ENCODE measurements at regions not wholly inside any gene's neighbourhood (a gene's known extent, or its start where the extent isn't known, plus 50 kb on each side); places are given as distances from the start of the nearest gene placed in this dataset.

DNA sequence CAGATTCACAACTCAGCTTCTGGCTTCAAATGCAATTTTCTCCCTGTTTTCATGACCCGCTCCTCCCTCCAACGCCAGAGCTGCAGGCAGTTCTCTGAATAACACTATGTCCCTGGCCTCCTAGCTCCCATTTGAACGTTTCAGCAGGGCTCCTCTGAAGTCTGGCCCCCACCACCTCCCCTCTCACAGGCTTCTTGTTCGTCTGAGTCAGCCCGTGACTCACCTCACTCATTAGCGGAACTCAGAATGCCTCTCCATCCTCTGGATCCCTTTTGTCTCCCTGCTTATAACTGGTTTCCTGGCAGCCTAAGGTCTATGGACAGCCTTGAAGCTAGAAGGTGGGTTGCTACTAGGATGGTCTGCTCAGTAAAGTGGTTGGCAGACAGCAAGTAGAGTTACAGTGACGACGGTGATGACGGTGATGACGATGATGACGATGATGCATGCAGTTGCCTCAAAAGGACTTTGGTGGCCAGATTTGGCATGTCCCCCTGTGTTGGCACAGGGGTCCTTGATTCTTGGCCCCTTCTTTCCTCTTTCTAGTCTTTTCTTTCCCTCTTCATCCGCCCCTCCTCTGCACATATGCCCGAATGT is 83.3 kb upstream of the MKLN1 start:
- DNase-seq: no peak
- no peaks in the 10 kb centered on the region for H3K36me3 ChIP-seq (ENCODE audit: control insufficient read depth, insufficient read depth, low read length)
- no peak overlapping the region for H3K27ac Mint-ChIP-seq (ENCODE audit: unreplicated experiment)
- ChIA-PET POLR2A (no interaction called here), CTCF (no interaction called here)
- no peaks in the 10 kb centered on the region for H3K36me3 Mint-ChIP-seq (ENCODE audit: insufficient read depth, unreplicated experiment)
- TF ChIP-seq, protein P1, sequence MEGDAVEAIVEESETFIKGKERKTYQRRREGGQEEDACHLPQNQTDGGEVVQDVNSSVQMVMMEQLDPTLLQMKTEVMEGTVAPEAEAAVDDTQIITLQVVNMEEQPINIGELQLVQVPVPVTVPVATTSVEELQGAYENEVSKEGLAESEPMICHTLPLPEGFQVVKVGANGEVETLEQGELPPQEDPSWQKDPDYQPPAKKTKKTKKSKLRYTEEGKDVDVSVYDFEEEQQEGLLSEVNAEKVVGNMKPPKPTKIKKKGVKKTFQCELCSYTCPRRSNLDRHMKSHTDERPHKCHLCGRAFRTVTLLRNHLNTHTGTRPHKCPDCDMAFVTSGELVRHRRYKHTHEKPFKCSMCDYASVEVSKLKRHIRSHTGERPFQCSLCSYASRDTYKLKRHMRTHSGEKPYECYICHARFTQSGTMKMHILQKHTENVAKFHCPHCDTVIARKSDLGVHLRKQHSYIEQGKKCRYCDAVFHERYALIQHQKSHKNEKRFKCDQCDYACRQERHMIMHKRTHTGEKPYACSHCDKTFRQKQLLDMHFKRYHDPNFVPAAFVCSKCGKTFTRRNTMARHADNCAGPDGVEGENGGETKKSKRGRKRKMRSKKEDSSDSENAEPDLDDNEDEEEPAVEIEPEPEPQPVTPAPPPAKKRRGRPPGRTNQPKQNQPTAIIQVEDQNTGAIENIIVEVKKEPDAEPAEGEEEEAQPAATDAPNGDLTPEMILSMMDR (IDR thresholded peaks at IDR 0.05; ENCODE audit: insufficient read depth in 1 of 2, low read depth in 1 of 2, low read length in 1 of 2, severe bottlenecking in 1 of 2, unreplicated experiment in 1 of 2): no peak
- no peak overlapping the region for H3K4me3 ChIP-seq (ENCODE audit: low read depth, low read length)
- H3K27me3 ChIP-seq (replicated peaks; ENCODE audit: control insufficient read depth, insufficient read depth, low read length): no peaks in the 10 kb centered on the region; the same call in 1 of the 2 replicates
- no peaks in the 10 kb centered on the region for H3K9me3 Mint-ChIP-seq (ENCODE audit: unreplicated experiment)
- no peak overlapping the region for H3K4me3 Mint-ChIP-seq (ENCODE audit: unreplicated experiment)
- H3K4me1 Mint-ChIP-seq (ENCODE audit: low read depth, unreplicated experiment): no peaks in the 10 kb centered on the region
- no peaks in the 10 kb centered on the region for H3K4me1 ChIP-seq
- BruUV-seq (replicated peaks): no TSS peak
- intact Hi-C loops (cut with micrococcal nuclease; ENCODE audit: unreplicated experiment): no loop called here
- H3K9me3 ChIP-seq: no peaks in the 10 kb centered on the region
- H3K27me3 Mint-ChIP-seq (ENCODE audit: insufficient read depth, unreplicated experiment): peaks cover under 1% of the 10 kb centered on the region

DNA sequence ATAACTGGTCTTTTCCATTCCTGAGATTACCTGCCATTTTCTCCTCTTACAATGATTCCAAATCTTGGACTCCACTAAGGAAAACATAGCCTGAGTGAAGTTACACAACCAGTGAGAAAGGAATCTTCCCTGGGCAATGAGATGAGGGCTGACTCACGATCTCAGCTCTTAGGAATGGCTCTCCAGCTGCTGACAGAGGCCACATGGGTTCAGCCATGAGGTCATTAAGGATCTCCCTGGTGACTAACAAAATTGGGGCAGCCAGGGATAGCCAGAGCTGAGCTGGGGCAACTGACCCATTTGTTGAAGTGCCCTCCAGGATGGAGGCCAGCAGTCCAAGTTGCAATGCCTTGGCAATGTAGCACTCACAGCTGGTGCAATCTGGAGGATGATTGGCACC is 78.7 kb upstream of the MKLN1 start:
- H3K27me3 ChIP-seq (replicated peaks; ENCODE audit: control insufficient read depth, insufficient read depth, low read length): peaks cover 1% of the 10 kb centered on the region; the same call in 1 of the 2 replicates
- no peaks in the 10 kb centered on the region for H3K9me3 ChIP-seq
- Mint-ChIP-seq H3K27me3 (ENCODE audit: insufficient read depth, unreplicated experiment) (peaks cover 4% of the 10 kb centered on the region), H3K9me3 (ENCODE audit: unreplicated experiment) (peaks cover 8% of the 10 kb centered on the region), H3K4me3 (ENCODE audit: unreplicated experiment) (no peak overlapping the region), H3K27ac (ENCODE audit: unreplicated experiment) (no peak overlapping the region), H3K36me3 (ENCODE audit: insufficient read depth, unreplicated experiment) (no peaks in the 10 kb centered on the region), H3K4me1 (ENCODE audit: low read depth, unreplicated experiment) (no peaks in the 10 kb centered on the region)
- TF ChIP-seq, protein P1 (IDR thresholded peaks at IDR 0.05; ENCODE audit: insufficient read depth in 1 of 2, low read depth in 1 of 2, low read length in 1 of 2, severe bottlenecking in 1 of 2, unreplicated experiment in 1 of 2): no peak
- no peaks in the 10 kb centered on the region for H3K36me3 ChIP-seq (ENCODE audit: control insufficient read depth, insufficient read depth, low read length)
- H3K4me3 ChIP-seq (ENCODE audit: low read depth, low read length): no peak overlapping the region
- intact Hi-C loops (cut with micrococcal nuclease; ENCODE audit: unreplicated experiment): no loop called here
- no peaks in the 10 kb centered on the region for H3K4me1 ChIP-seq
- no TSS peak for BruUV-seq (replicated peaks)
- ChIA-PET POLR2A (no interaction called here), CTCF (no interaction called here)
- DNase-seq: no peak

DNA sequence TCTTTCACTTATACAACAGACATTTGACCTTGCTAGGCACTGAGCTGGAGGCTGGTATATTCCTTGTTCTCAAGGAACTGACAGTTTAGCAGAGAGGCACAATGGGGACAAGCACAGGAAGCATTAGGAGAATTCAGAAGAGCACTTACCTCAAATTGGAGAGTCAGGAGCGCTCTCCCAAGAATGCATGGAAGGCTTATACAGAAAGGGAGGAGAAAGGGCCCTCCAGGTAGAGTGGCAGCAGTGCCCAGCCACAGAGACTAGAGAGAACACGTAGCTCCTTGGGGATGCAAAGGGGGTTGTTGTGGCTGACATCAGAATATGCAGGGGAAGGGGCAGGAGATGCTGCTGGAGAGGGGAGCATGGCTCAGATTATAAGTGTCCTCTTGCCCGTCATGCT is 78.2 kb upstream of the MKLN1 start:
- Mint-ChIP-seq H3K4me3 (ENCODE audit: unreplicated experiment) (no peak overlapping the region), H3K27me3 (ENCODE audit: insufficient read depth, unreplicated experiment) (peaks cover 4% of the 10 kb centered on the region), H3K36me3 (ENCODE audit: insufficient read depth, unreplicated experiment) (no peaks in the 10 kb centered on the region), H3K9me3 (ENCODE audit: unreplicated experiment) (peaks cover 13% of the 10 kb centered on the region), H3K27ac (ENCODE audit: unreplicated experiment) (no peak overlapping the region), H3K4me1 (ENCODE audit: low read depth, unreplicated experiment) (no peaks in the 10 kb centered on the region)
- peaks cover 1% of the 10 kb centered on the region; the same call in 1 of the 2 replicates for H3K27me3 ChIP-seq (replicated peaks; ENCODE audit: control insufficient read depth, insufficient read depth, low read length)
- no peaks in the 10 kb centered on the region for H3K4me1 ChIP-seq
- H3K4me3 ChIP-seq (ENCODE audit: low read depth, low read length): no peak overlapping the region
- ChIA-PET POLR2A (no interaction called here), CTCF (no interaction called here)
- 0 out of 2 replicates have a peak, but pooled peaks cover 3% of the 10 kb centered on the region for H3K9me3 ChIP-seq
- DNase-seq: no peak
- no TSS peak for BruUV-seq (replicated peaks)
- TF ChIP-seq, protein P1 (IDR thresholded peaks at IDR 0.05; ENCODE audit: insufficient read depth in 1 of 2, low read depth in 1 of 2, low read length in 1 of 2, severe bottlenecking in 1 of 2, unreplicated experiment in 1 of 2): no peak
- intact Hi-C loops (cut with micrococcal nuclease; ENCODE audit: unreplicated experiment): no loop called here
- H3K36me3 ChIP-seq (ENCODE audit: control insufficient read depth, insufficient read depth, low read length): no peaks in the 10 kb centered on the region
